GM23338 (cell line): ENCODE measurements at regions not wholly inside any gene's neighbourhood (a gene's known extent, or its start where the extent isn't known, plus 50 kb on each side); places are given as distances from the start of the nearest gene placed in this dataset.

Source experiments
- CREB1 ChIP-seq: fragments of 250-450 bp; sonication (Bioruptor Pico); IDR thresholded peaks from 2 replicates; pipeline ENCODE4 v1.5.0; 2020; ENCODE audit warnings: low read depth, mild to moderate bottlenecking, moderate library complexity
- CTCF ChIP-seq, 2 experiments: fragments of 200-600 bp in 1 of 2; sonication (generic) in 1 of 2; conservative IDR thresholded peaks; 2 replicates each; pipeline versions ENCODE4 v1.5.1 to v1.6.1; 2016 to 2017; ENCODE audit warnings: antibody characterized with exemption in 2 of 2, low read depth in 2 of 2, mild to moderate bottlenecking in 2 of 2, moderate library complexity in 1 of 2
- EZH2 ChIP-seq: fragments of 200-600 bp; sonication (generic); IDR thresholded peaks from one replicate; pipeline ENCODE4 v1.8.0; 2017; ENCODE audit warnings: antibody characterized with exemption, mild to moderate bottlenecking, low read depth; ENCODE audit not compliant: unreplicated experiment
- EZH2phosphoT487 ChIP-seq: fragments of 200-600 bp; sonication (generic); IDR thresholded peaks from one replicate; pipeline ENCODE4 v1.8.1; 2018; ENCODE audit warnings: antibody characterized with exemption; ENCODE audit not compliant: unreplicated experiment
- JUNB ChIP-seq: IDR thresholded peaks from one replicate; pipeline ENCODE4 v1.6.1; 2016; ENCODE audit warnings: antibody characterized with exemption; ENCODE audit not compliant: unreplicated experiment
- NANOG ChIP-seq: IDR thresholded peaks from 2 replicates; pipeline ENCODE4 v1.6.1; 2016; ENCODE audit warnings: antibody characterized with exemption, borderline replicate concordance
- POLR2AphosphoS5 ChIP-seq: IDR thresholded peaks from 2 replicates; pipeline ENCODE4 v1.6.1; 2016; ENCODE audit warnings: antibody characterized with exemption, low read depth
- REST ChIP-seq: IDR thresholded peaks from one replicate; pipeline ENCODE4 v1.6.1; 2018; ENCODE audit warnings: antibody characterized with exemption; ENCODE audit not compliant: unreplicated experiment
- STAT1 ChIP-seq: IDR thresholded peaks from one replicate; pipeline ENCODE4 v1.6.1; 2016; ENCODE audit warnings: antibody characterized with exemption; ENCODE audit not compliant: unreplicated experiment
- ZNF114 ChIP-seq: fragments of 250-450 bp; sonication (Bioruptor Pico); IDR thresholded peaks from 2 replicates; pipeline ENCODE4 v1.5.0; 2020; ENCODE audit warnings: mild to moderate bottlenecking, moderate library complexity
- ZNF462 ChIP-seq: fragments of 250-450 bp; sonication (Bioruptor Pico); IDR thresholded peaks from 2 replicates; pipeline ENCODE4 v1.5.0; 2020; ENCODE audit warnings: mild to moderate bottlenecking, moderate library complexity
- TF ChIP-seq, protein P1 (sequence below): IDR thresholded peaks from 2 replicates; pipeline ENCODE4 v1.6.1; 2016; ENCODE audit warnings: antibody characterized with exemption

GRCh38 chr13:76036176-76036575 is 400.0 kb downstream of the LMO7 start:
- TF ChIP-seq CTCF (conservative IDR thresholded peaks at IDR 0.05; ENCODE audit: low read depth in 2 of 2) (no peak), EZH2phosphoT487 (no peak), EZH2 (no peak), POLR2AphosphoS5 (no peak), CREB1 (CRISPR knock-in tag) (no peak), JUNB (no peak), STAT1 (no peak), ZNF114 (no peak), ZNF462 (CRISPR knock-in tag) (no peak), REST (no peak), NANOG (no peak)
- TF ChIP-seq, protein P1, sequence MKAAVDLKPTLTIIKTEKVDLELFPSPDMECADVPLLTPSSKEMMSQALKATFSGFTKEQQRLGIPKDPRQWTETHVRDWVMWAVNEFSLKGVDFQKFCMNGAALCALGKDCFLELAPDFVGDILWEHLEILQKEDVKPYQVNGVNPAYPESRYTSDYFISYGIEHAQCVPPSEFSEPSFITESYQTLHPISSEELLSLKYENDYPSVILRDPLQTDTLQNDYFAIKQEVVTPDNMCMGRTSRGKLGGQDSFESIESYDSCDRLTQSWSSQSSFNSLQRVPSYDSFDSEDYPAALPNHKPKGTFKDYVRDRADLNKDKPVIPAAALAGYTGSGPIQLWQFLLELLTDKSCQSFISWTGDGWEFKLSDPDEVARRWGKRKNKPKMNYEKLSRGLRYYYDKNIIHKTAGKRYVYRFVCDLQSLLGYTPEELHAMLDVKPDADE: no peak
